HG03571 (cell line): ENCODE measurements at regions not wholly inside any gene's neighbourhood (a gene's known extent, or its start where the extent isn't known, plus 50 kb on each side); places are given as distances from the start of the nearest gene placed in this dataset.
"Not testable (repeated sequence)": the region's sequence is repeated elsewhere in the genome, so short reads cannot be mapped to it uniquely, and the experiment has no call there.

Source experiments
- ATAC-seq: cut with Tn5 transposase; IDR thresholded peaks from one replicate; pipeline ENCODE4 v1.9.1; 2021; ENCODE audit not compliant: unreplicated experiment

- no peak for ATAC-seq
Observed at GRCh38 chr2:234805836-234806235, 146.0 kb upstream of the SH3BP4 start.

GRCh38 chr2:234804704-234805103, 147.1 kb upstream of the SH3BP4 start:
- no peak for ATAC-seq

GRCh38 chr2:234802845-234803171, 149.0 kb upstream of the SH3BP4 start:
- ATAC-seq: no peak

GRCh38 chr2:234802071-234802844, 149.6 kb upstream of the SH3BP4 start:
- ATAC-seq: no peak

GRCh38 chr2:234797566-234798250, 154.1 kb upstream of the SH3BP4 start:
- ATAC-seq: no peak

- ATAC-seq: no peak
Observed at GRCh38 chr2:234796045-234796591, 155.7 kb upstream of the SH3BP4 start.

- ATAC-seq: no peak
Observed at GRCh38 chr2:234795272-234795920, 156.4 kb upstream of the SH3BP4 start.

- no peak for ATAC-seq
Observed at GRCh38 chr2:234794866-234795265, 157.0 kb upstream of the SH3BP4 start.

- ATAC-seq: no peak
Observed at GRCh38 chr2:234793212-234793785, 158.5 kb upstream of the SH3BP4 start.

GRCh38 chr2:234792621-234793022, 159.2 kb upstream of the SH3BP4 start:
- ATAC-seq: no peak

GRCh38 chr2:234792096-234792495, 159.7 kb upstream of the SH3BP4 start:
- not testable (repeated sequence) for ATAC-seq

GRCh38 chr2:234790380-234790779, 161.4 kb upstream of the SH3BP4 start:
- no peak for ATAC-seq

GRCh38 chr2:234789556-234790325, 162.1 kb upstream of the SH3BP4 start:
- no peak for ATAC-seq

GRCh38 chr2:234788841-234789240, 163.0 kb upstream of the SH3BP4 start:
- ATAC-seq: no peak

- no peak for ATAC-seq
Observed at GRCh38 chr2:234788381-234788780, 163.4 kb upstream of the SH3BP4 start.

GRCh38 chr2:234787114-234787513, 164.7 kb upstream of the SH3BP4 start:
- no peak for ATAC-seq

GRCh38 chr2:234773764-234774409, 177.9 kb upstream of the SH3BP4 start:
- no peak for ATAC-seq

GRCh38 chr2:234773129-234773528, 178.7 kb upstream of the SH3BP4 start:
- no peak for ATAC-seq

- no peak for ATAC-seq
Observed at GRCh38 chr2:234772733-234773060, 179.1 kb upstream of the SH3BP4 start.

GRCh38 chr2:234771980-234772732, 179.7 kb upstream of the SH3BP4 start:
- ATAC-seq: no peak
